ENCODE measurements at regions not wholly inside any gene's neighbourhood (a gene's known extent, or its start where the extent isn't known, plus 50 kb on each side); places are given as distances from the start of the nearest gene placed in this dataset.

DNA sequence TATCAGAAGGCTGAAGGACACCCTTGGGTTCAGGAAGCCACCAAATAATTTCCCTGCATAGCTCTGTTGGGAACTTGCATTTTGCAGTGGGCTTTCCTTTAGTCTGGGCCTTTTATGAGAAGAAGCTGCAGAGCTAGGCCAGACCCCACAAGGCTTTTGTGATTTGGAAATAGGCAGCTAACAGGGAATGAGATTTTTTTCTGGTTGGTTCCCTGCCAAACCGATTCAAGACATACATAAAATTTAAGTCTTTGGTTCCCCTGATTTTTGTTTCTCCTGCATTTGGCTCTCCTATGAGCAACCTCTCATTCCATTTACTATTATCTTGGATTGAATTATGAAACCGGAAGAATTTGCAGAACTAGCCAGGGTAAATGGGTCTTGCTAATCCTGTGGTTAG lies 81.5 kb upstream of the PTCH1 start:
- TF ChIP-seq CTCF (conservative IDR thresholded peaks at IDR 0.05; ENCODE audit: low read length) (no peak), EZH2phosphoT487 (IDR thresholded peaks at IDR 0.05; ENCODE audit: borderline replicate concordance) (no peak)
